GM21360 (cell line): ENCODE measurements at regions not wholly inside any gene's neighbourhood (a gene's known extent, or its start where the extent isn't known, plus 50 kb on each side); places are given as distances from the start of the nearest gene placed in this dataset.
A peak's percentile ranks its signal among the peaks of the same experiment; 100 is the strongest.
"Not testable (repeated sequence)": the region's sequence is repeated elsewhere in the genome, so short reads cannot be mapped to it uniquely, and the experiment has no call there.

ENCODE experiments used
- ATAC-seq: cut with Tn5 transposase; IDR thresholded peaks from one replicate; pipeline ENCODE4 v1.9.1; 2021; ENCODE audit warnings: mild to moderate bottlenecking, moderate library complexity; ENCODE audit not compliant: unreplicated experiment

- ATAC-seq = not testable (repeated sequence)
Measured at GRCh38 chr16:13336907-13337881, 435.8 kb downstream of the SHISA9 start.

- ATAC-seq = no peak
Measured at GRCh38 chr16:13338044-13338443, 436.6 kb downstream of the SHISA9 start.

- no peak for ATAC-seq
Measured at GRCh38 chr16:13342675-13343074, 441.3 kb downstream of the SHISA9 start.

- no peak for ATAC-seq
Measured at GRCh38 chr16:13344001-13344400, 442.6 kb downstream of the SHISA9 start.

- no peak for ATAC-seq
Measured at GRCh38 chr16:13348416-13348815, 447.0 kb downstream of the SHISA9 start.

- ATAC-seq = no peak
Measured at GRCh38 chr16:13350000-13350399, 448.6 kb downstream of the SHISA9 start.

GRCh38 chr16:13351181-13351580 lies 449.8 kb downstream of the SHISA9 start:
- no peak for ATAC-seq

GRCh38 chr16:13351601-13352217 lies 450.3 kb downstream of the SHISA9 start:
- ATAC-seq = no peak

GRCh38 chr16:13352796-13353195 lies 451.4 kb downstream of the SHISA9 start:
- ATAC-seq = not testable (repeated sequence)

GRCh38 chr16:13357842-13358241 lies 456.4 kb downstream of the SHISA9 start:
- not testable (repeated sequence) for ATAC-seq

GRCh38 chr16:13359835-13360234 lies 458.4 kb downstream of the SHISA9 start:
- ATAC-seq = no peak

- ATAC-seq = no peak
Measured at GRCh38 chr16:13372421-13372820, 471.0 kb downstream of the SHISA9 start.

GRCh38 chr16:13376174-13376573 lies 474.8 kb downstream of the SHISA9 start:
- no peak for ATAC-seq

- no peak for ATAC-seq
Measured at GRCh38 chr16:13377143-13377542, 475.7 kb downstream of the SHISA9 start.

- no peak for ATAC-seq
Measured at GRCh38 chr16:13378151-13378550, 476.8 kb downstream of the SHISA9 start.

GRCh38 chr16:13379266-13379665 lies 477.9 kb downstream of the SHISA9 start:
- ATAC-seq = no peak

- not testable (repeated sequence) for ATAC-seq
Measured at GRCh38 chr16:13385156-13386040, 484.0 kb downstream of the SHISA9 start.

- peak; percentile 62 for ATAC-seq
Measured at GRCh38 chr16:13390093-13390985, 488.9 kb downstream of the SHISA9 start.

GRCh38 chr16:13390986-13391305 lies 489.5 kb downstream of the SHISA9 start:
- ATAC-seq = no peak

GRCh38 chr16:13391337-13391736 lies 489.9 kb downstream of the SHISA9 start:
- no peak for ATAC-seq
